ENCODE measurements at regions not wholly inside any gene's neighbourhood (a gene's known extent, or its start where the extent isn't known, plus 50 kb on each side); places are given as distances from the start of the nearest gene placed in this dataset.

DNA sequence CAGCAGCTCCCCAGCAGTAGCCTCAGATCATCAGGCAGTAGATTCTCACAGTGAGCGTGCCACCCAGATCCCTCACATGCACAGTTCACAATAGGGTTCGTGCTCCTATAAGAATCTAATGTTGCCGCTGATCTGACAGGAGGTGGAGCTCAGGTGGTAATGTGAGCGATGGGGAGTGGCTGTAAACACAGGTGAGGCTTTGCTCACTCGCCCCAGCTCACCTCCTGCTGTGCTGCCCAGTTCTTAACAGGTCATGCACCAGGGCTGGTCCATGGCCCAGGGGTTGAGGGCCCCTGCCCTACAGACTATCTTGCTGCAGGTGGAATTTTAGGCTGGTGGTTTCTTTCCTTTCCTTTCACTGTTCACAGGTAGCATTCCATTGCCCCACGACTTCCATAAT, 100.2 kb downstream of the MRPL36 start:
- no peak overlapping the region for H3K4me3 ChIP-seq (ENCODE audit: low read depth in 1 of 5, low read length in 5 of 5)
- H3K4me1 ChIP-seq (ENCODE audit: control insufficient read depth in 5 of 5, insufficient read depth in 5 of 5, low read length in 5 of 5) = no peaks in the 10 kb centered on the region
- no peak overlapping the region for H3K9ac ChIP-seq (ENCODE audit: low read length in 5 of 5)
- no peak overlapping the region for H3K27ac ChIP-seq (ENCODE audit: low read depth, low read length)
- no peaks in the 10 kb centered on the region for H3K36me3 ChIP-seq (ENCODE audit: control insufficient read depth in 5 of 5, insufficient read depth in 5 of 5, low read length in 5 of 5)
- peaks cover 0 to 12% (median 10%) of the 10 kb centered on the region in 5 donors for H3K27me3 ChIP-seq (ENCODE audit: control insufficient read depth in 5 of 5, insufficient read depth in 4 of 5, low read length in 5 of 5)
- H3K9me3 ChIP-seq (ENCODE audit: control insufficient read depth in 5 of 5, low read length in 5 of 5) = no peaks in the 10 kb centered on the region

DNA sequence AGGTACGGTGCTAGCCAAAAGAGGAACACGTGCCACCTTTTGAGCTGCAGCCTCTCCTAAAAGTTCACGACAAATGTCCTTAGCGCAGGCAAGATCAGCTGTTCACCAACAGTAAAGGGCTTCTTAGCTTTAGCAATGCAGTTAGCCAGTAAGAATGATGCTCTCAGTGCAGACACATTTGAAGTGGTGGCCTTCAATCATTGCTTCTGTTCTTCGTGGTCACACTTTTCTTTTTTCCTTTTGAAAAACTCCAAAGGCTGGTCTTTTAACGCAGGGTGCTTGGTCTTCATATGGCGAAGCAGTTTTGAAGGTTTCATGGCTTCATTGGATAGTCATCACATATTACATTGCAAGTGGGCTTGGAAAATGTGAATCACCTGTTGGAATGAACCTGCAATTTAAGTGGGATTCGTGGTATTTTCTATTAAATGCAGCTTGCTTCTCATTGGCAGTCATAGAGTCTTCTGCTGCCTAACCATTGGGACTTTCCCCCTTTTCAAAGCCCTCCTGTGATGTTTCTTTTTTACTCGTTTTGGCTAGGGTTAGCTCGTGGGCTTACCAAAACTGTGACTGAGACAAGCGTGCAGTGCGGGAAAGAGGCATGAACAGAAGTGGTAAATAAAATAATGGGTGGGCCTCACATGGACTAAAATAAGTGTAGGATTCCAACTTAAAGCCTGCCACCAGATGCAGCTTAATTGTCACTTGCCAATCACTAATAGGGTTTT, 100.9 kb downstream of the MRPL36 start:
- Histone ChIP-seq H3K9me3 (ENCODE audit: control insufficient read depth in 5 of 5, low read length in 5 of 5) (no peaks in the 10 kb centered on the region), H3K4me1 (ENCODE audit: control insufficient read depth in 5 of 5, insufficient read depth in 5 of 5, low read length in 5 of 5) (no peaks in the 10 kb centered on the region)

DNA sequence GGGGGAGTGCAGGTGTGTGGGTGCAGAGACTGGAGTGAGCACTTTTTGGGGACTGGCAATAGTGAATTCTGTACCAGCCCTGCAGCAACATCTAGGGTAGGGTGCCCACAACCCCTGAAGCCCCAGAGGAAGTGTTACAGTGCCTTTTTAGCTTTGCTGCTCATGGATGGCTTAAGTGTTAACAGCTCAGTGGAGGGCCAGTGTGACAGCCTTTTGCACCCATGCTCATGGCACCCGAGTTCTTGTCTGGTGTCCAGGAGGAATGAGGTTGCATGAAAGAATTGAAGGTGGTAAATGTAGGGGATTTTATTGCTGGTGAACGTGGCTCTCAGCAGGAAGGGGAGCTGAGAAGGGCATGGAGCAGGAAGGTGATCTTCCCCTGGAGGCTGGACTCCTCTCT, 107.3 kb downstream of the MRPL36 start:
- Histone ChIP-seq H3K36me3 (ENCODE audit: control insufficient read depth in 5 of 5, insufficient read depth in 5 of 5, low read length in 5 of 5) (no peaks in the 10 kb centered on the region), H3K4me3 (ENCODE audit: low read depth in 1 of 5, low read length in 5 of 5) (no peak overlapping the region), H3K27me3 (ENCODE audit: control insufficient read depth in 5 of 5, insufficient read depth in 4 of 5, low read length in 5 of 5) (peaks cover 3 to 10% (median 5%) of the 10 kb centered on the region in 5 donors), H3K9me3 (ENCODE audit: control insufficient read depth in 5 of 5, low read length in 5 of 5) (peaks cover 0 to 8% (median 6%) of the 10 kb centered on the region in 5 donors), H3K9ac (ENCODE audit: low read length in 5 of 5) (no peak overlapping the region), H3K27ac (ENCODE audit: low read depth, low read length) (no peak overlapping the region), H3K4me1 (ENCODE audit: control insufficient read depth in 5 of 5, insufficient read depth in 5 of 5, low read length in 5 of 5) (no peaks in the 10 kb centered on the region)

More for the DNA sequence above, 100.9 kb downstream of the MRPL36 start:
- Histone ChIP-seq H3K27me3 (ENCODE audit: control insufficient read depth in 5 of 5, insufficient read depth in 4 of 5, low read length in 5 of 5) (peaks cover 0 to 11% (median 10%) of the 10 kb centered on the region in 5 donors), H3K4me3 (ENCODE audit: low read depth in 1 of 5, low read length in 5 of 5) (no peak overlapping the region), H3K9ac (ENCODE audit: low read length in 5 of 5) (no peak overlapping the region), H3K36me3 (ENCODE audit: control insufficient read depth in 5 of 5, insufficient read depth in 5 of 5, low read length in 5 of 5) (no peaks in the 10 kb centered on the region), H3K27ac (ENCODE audit: low read depth, low read length) (no peak overlapping the region)

DNA sequence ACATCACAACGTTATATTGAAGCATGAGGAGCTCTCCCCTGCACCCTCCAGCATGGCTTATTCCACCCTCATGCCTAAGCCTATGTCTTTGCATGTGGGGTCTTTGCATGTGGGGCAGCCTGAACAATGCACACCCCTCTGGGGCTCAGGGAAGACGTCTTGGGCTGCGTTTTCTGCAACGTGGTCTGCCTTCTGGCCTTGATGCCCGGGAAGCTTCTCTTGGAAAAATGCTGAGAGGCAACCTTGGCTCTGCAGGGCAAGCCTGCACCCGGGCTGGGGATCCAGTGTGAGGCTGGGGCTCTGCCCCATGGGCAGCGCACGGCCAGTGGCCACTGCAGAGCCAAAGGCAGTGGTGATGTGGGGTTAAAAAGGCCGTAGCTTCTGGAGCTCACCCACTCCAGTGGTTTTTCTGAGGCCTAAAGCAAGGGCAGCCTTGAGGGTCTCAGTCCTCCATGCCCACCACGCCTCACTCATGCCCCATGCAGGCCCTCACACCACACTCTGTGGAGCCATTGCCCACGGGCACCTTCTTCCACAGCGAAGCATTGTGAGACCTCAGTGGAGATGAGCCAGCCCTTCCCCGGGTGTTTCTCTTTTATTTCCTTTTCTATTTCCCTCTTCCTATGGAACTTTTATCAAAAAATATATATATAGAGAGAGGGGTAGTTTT, 112.2 kb downstream of the MRPL36 start:
- Histone ChIP-seq H3K27me3 (ENCODE audit: control insufficient read depth in 5 of 5, insufficient read depth in 4 of 5, low read length in 5 of 5) (peaks cover 3 to 23% (median 12%) of the 10 kb centered on the region in 5 donors), H3K9me3 (ENCODE audit: control insufficient read depth in 5 of 5, low read length in 5 of 5) (peaks cover 0 to 8% (median 6%) of the 10 kb centered on the region in 5 donors), H3K9ac (ENCODE audit: low read length in 5 of 5) (no peak overlapping the region), H3K36me3 (ENCODE audit: control insufficient read depth in 5 of 5, insufficient read depth in 5 of 5, low read length in 5 of 5) (no peaks in the 10 kb centered on the region), H3K27ac (ENCODE audit: low read depth, low read length) (no peak overlapping the region), H3K4me1 (ENCODE audit: control insufficient read depth in 5 of 5, insufficient read depth in 5 of 5, low read length in 5 of 5) (no peaks in the 10 kb centered on the region), H3K4me3 (ENCODE audit: low read depth in 1 of 5, low read length in 5 of 5) (no peak overlapping the region)

DNA sequence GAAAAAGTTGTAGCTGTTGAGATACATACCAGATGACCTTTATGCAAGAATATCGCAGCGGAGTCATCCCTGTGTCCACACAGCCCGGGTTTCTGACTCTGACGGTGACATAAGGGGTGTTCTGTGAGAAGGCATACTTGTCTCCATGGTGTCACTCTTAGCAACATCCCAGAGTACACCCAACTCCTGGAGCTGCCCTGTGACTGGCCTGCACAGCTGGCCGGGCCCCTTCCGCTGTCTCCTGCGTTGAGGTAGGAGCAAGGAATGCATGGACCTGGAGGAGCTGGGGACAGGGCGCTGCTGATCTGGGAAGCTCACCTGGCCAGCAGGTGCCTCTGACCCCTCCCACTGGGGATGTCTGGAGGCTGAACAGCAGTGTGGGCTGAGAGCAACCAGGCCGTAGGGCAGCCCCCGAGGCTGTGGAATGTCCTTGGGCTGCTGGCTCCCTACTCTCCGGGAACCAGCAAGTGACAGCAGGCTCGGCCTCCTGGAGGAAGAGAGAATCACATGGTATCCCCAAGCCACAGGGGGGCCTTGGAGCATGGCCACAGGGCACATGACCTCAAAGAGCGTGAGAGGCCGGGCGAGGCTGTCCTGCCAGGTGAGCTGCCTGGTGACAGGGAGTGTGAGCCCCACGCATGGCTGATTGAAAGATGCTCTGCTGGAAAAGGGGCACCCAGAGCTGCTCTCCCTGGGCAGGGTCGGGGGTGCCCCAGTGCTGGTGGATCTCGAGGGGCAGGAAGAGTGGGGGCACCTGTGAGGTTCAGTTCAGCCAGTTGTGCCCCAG, 113.4 kb downstream of the MRPL36 start:
- H3K4me3 ChIP-seq (ENCODE audit: low read depth in 1 of 5, low read length in 5 of 5) = no peak overlapping the region
- no peak overlapping the region for H3K27ac ChIP-seq (ENCODE audit: low read depth, low read length)
- H3K36me3 ChIP-seq (ENCODE audit: control insufficient read depth in 5 of 5, insufficient read depth in 5 of 5, low read length in 5 of 5) = no peaks in the 10 kb centered on the region
- H3K9ac ChIP-seq (ENCODE audit: low read length in 5 of 5) = no peak overlapping the region
- peaks cover 3 to 8% (median 6%) of the 10 kb centered on the region in 5 donors for H3K9me3 ChIP-seq (ENCODE audit: control insufficient read depth in 5 of 5, low read length in 5 of 5)
- H3K27me3 ChIP-seq (ENCODE audit: control insufficient read depth in 5 of 5, insufficient read depth in 4 of 5, low read length in 5 of 5) = peaks cover 9 to 25% (median 14%) of the 10 kb centered on the region in 5 donors
- H3K4me1 ChIP-seq (ENCODE audit: control insufficient read depth in 5 of 5, insufficient read depth in 5 of 5, low read length in 5 of 5) = no peaks in the 10 kb centered on the region

DNA sequence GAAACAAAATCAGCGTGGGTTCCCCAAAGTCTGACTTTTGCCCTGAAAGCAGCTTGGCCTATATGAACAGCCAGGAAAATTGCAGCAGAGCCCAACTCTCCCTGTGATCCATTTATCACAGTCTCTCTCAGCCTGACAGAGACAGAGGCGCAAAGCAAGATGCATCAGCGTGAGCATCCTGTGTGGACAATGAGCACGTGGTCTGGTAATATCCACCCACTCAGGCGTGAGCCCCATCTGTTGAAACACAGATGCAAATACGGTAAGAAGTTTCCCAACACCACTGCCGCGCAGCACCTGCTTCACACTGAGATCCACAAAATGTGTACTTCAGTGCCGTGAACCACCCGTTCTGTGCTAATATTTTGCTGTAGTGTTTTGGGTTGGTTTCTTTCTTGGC, 114.6 kb downstream of the MRPL36 start:
- no peaks in the 10 kb centered on the region for H3K4me1 ChIP-seq (ENCODE audit: control insufficient read depth in 5 of 5, insufficient read depth in 5 of 5, low read length in 5 of 5)
- no peak overlapping the region for H3K4me3 ChIP-seq (ENCODE audit: low read depth in 1 of 5, low read length in 5 of 5)
- peaks cover 3 to 8% (median 6%) of the 10 kb centered on the region in 5 donors for H3K9me3 ChIP-seq (ENCODE audit: control insufficient read depth in 5 of 5, low read length in 5 of 5)
- H3K27ac ChIP-seq (ENCODE audit: low read depth, low read length) = no peak overlapping the region
- no peak overlapping the region for H3K9ac ChIP-seq (ENCODE audit: low read length in 5 of 5)
- H3K36me3 ChIP-seq (ENCODE audit: control insufficient read depth in 5 of 5, insufficient read depth in 5 of 5, low read length in 5 of 5) = no peaks in the 10 kb centered on the region
- H3K27me3 ChIP-seq (ENCODE audit: control insufficient read depth in 5 of 5, insufficient read depth in 4 of 5, low read length in 5 of 5) = peaks cover 9 to 25% (median 14%) of the 10 kb centered on the region in 5 donors

DNA sequence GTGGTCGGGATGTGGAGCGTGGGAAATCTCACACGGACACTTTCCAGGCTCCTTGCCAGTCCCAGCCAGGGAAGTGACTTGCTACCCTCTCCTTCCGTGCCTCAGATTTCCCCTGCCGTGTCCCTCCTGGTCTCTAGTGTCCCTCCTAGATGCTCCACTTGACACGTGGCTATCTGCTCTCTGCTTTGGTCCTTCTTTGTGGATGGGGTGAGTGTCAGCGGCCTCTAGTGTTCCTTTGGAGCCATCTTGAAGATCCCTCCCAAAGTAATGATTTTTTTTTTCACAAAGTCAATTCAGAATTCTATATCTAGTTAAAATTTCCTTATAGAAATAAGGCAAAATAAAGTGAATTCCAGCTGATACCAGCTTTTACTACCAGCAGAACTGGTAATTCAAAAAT, 117.7 kb downstream of the MRPL36 start:
- Histone ChIP-seq H3K36me3 (ENCODE audit: control insufficient read depth in 5 of 5, insufficient read depth in 5 of 5, low read length in 5 of 5) (no peaks in the 10 kb centered on the region), H3K9ac (ENCODE audit: low read length in 5 of 5) (no peak overlapping the region), H3K27me3 (ENCODE audit: control insufficient read depth in 5 of 5, insufficient read depth in 4 of 5, low read length in 5 of 5) (peaks cover 9 to 22% (median 14%) of the 10 kb centered on the region in 5 donors), H3K9me3 (ENCODE audit: control insufficient read depth in 5 of 5, low read length in 5 of 5) (peaks cover 3 to 12% (median 8%) of the 10 kb centered on the region in 5 donors), H3K4me1 (ENCODE audit: control insufficient read depth in 5 of 5, insufficient read depth in 5 of 5, low read length in 5 of 5) (no peaks in the 10 kb centered on the region), H3K27ac (ENCODE audit: low read depth, low read length) (no peak overlapping the region), H3K4me3 (ENCODE audit: low read depth in 1 of 5, low read length in 5 of 5) (no peak overlapping the region)

DNA sequence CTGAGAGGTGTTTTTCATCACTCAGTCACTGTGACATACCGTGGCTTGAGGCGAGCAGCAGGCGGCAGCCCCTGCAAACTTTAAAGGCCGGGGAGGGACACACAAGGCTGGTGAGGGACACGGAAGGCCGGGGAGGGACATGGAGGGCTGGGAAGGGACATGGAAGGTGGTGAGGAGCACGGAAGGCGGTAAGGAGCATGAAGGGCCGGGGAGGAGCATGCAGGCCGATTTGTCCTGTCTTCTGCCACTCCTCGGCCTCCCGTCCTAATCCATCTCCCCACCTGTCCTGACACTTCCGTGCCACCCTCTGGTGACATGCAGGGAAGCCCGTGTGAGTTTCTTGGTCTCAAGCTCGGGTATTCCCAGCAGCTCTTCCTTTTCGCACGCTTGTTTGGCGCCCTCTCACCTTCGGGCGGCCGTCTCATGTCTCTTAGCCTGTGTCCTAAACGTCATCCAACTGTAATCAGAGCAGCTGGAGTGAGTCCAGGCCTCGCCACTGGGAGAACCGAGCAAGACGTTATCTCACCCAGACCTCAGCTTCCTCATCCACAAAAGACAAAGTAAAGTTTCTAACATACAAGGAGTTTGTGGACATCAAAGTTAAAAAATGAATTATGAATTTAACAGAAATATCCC, 126.5 kb downstream of the MRPL36 start:
- Histone ChIP-seq H3K4me1 (ENCODE audit: control insufficient read depth in 5 of 5, insufficient read depth in 5 of 5, low read length in 5 of 5) (peaks cover 0 to 2% (median 1%) of the 10 kb centered on the region in 5 donors), H3K36me3 (ENCODE audit: control insufficient read depth in 5 of 5, insufficient read depth in 5 of 5, low read length in 5 of 5) (no peaks in the 10 kb centered on the region), H3K27ac (ENCODE audit: low read depth, low read length) (no peak overlapping the region), H3K9me3 (ENCODE audit: control insufficient read depth in 5 of 5, low read length in 5 of 5) (peaks cover 3 to 11% (median 8%) of the 10 kb centered on the region in 5 donors), H3K4me3 (ENCODE audit: low read depth in 1 of 5, low read length in 5 of 5) (no peak overlapping the region), H3K9ac (ENCODE audit: low read length in 5 of 5) (no peak overlapping the region), H3K27me3 (ENCODE audit: control insufficient read depth in 5 of 5, insufficient read depth in 4 of 5, low read length in 5 of 5) (peaks cover 18 to 39% (median 37%) of the 10 kb centered on the region in 5 donors)

DNA sequence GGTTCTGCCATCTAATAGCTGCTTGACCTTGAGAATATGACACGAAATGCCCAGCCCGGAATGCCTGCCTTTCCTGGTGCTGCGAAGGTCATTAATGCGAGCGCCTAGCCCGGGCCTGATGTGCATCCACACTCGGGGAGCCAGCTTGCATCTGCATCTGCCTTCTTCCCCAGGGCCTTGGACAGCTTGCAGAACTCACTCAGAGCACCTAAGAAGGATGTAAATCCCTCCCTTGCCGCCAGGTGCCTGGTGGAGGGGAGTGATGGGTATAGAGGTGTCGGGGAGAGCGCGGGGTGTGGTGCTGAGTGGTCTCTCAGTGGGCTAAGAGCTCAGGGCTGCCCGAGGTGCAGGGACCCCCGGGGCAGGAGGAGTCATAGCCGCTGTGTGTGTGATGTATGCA, 127.2 kb downstream of the MRPL36 start:
- Histone ChIP-seq H3K9me3 (ENCODE audit: control insufficient read depth in 5 of 5, low read length in 5 of 5) (peaks cover 3 to 9% (median 6%) of the 10 kb centered on the region in 5 donors), H3K27ac (ENCODE audit: low read depth, low read length) (no peak overlapping the region), H3K27me3 (ENCODE audit: control insufficient read depth in 5 of 5, insufficient read depth in 4 of 5, low read length in 5 of 5) (peaks cover 22 to 45% (median 43%) of the 10 kb centered on the region in 5 donors), H3K4me3 (ENCODE audit: low read depth in 1 of 5, low read length in 5 of 5) (no peak overlapping the region), H3K9ac (ENCODE audit: low read length in 5 of 5) (no peak overlapping the region), H3K4me1 (ENCODE audit: control insufficient read depth in 5 of 5, insufficient read depth in 5 of 5, low read length in 5 of 5) (peaks cover 0 to 9% (median 5%) of the 10 kb centered on the region in 5 donors), H3K36me3 (ENCODE audit: control insufficient read depth in 5 of 5, insufficient read depth in 5 of 5, low read length in 5 of 5) (no peaks in the 10 kb centered on the region)

Measured in subcutaneous abdominal adipose tissue (tissue), 5 donors.